Transverse colon (tissue), 4 donors: ENCODE measurements at regions not wholly inside any gene's neighbourhood (a gene's known extent, or its start where the extent isn't known, plus 50 kb on each side); places are given as distances from the start of the nearest gene placed in this dataset.

Experiments
- POLR2A ChIP-seq: fragments of 450-650 bp; IDR thresholded peaks from one replicate; pipeline ENCODE4 v1.6.1; 2016; ENCODE audit warnings: antibody characterized with exemption, mild to moderate bottlenecking, moderate library complexity
- POLR2AphosphoS5 ChIP-seq, 3 donors: sonication (generic); formaldehyde crosslinking; IDR thresholded peaks; one replicate each; pipeline ENCODE4 v1.6.1; 2016; ENCODE audit warnings: antibody characterized with exemption in 3 of 3
- TF ChIP-seq, protein P1 (sequence below), 5 experiments: fragments of 200-600 bp in 3 of 5; fragments of 450-650 bp in 2 of 5; sonication (generic) in 3 of 5; IDR thresholded peaks; 1 replicate in 2 of 5; 2 replicates in 3 of 5; pipeline ENCODE4 v1.5.1; 2016 to 2017; ENCODE audit warnings: antibody characterized with exemption in 5 of 5, inconsistent platforms in 3 of 5, mild to moderate bottlenecking in 2 of 5, moderate library complexity in 1 of 5

- TF ChIP-seq, protein P1, sequence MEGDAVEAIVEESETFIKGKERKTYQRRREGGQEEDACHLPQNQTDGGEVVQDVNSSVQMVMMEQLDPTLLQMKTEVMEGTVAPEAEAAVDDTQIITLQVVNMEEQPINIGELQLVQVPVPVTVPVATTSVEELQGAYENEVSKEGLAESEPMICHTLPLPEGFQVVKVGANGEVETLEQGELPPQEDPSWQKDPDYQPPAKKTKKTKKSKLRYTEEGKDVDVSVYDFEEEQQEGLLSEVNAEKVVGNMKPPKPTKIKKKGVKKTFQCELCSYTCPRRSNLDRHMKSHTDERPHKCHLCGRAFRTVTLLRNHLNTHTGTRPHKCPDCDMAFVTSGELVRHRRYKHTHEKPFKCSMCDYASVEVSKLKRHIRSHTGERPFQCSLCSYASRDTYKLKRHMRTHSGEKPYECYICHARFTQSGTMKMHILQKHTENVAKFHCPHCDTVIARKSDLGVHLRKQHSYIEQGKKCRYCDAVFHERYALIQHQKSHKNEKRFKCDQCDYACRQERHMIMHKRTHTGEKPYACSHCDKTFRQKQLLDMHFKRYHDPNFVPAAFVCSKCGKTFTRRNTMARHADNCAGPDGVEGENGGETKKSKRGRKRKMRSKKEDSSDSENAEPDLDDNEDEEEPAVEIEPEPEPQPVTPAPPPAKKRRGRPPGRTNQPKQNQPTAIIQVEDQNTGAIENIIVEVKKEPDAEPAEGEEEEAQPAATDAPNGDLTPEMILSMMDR (IDR thresholded peaks at IDR 0.05), result no peak
- TF ChIP-seq POLR2AphosphoS5 (IDR thresholded peaks at IDR 0.05) (no peak), POLR2A (no peak)
These were observed 63.5 kb upstream of the PJA1 start for GRCh38 chrX:69228732-69229131.
